Hepatocyte (in vitro differentiated cells): ENCODE measurements at regions not wholly inside any gene's neighbourhood (a gene's known extent, or its start where the extent isn't known, plus 50 kb on each side); places are given as distances from the start of the nearest gene placed in this dataset.

ENCODE experiments used
- DNase-seq: peaks from one replicate; pipeline ENCODE4 v3.0.0-alpha.2; 2016; ENCODE audit warnings: low spot score
- H2AFZ ChIP-seq: fragments of 200-600 bp; sonication (generic); 2 replicates; pipeline ENCODE4 v1.6.0; 2016; ENCODE audit warnings: antibody characterized with exemption, mild to moderate bottlenecking
- H3K27ac ChIP-seq: fragments of 200-600 bp; sonication (generic); 2 replicates; pipeline ENCODE4 v1.5.1; 2016; ENCODE audit warnings: mild to moderate bottlenecking
- H3K27me3 ChIP-seq: fragments of 200-600 bp; sonication (generic); 2 replicates; pipeline ENCODE4 v1.6.1; 2016
- H3K36me3 ChIP-seq: fragments of 200-600 bp; sonication (generic); replicated peaks from 2 replicates; pipeline ENCODE4 v1.5.1; 2016; ENCODE audit warnings: low read depth; ENCODE audit not compliant: insufficient read depth
- H3K4me1 ChIP-seq: fragments of 200-600 bp; sonication (generic); 2 replicates; pipeline ENCODE4 v1.5.1; 2016; ENCODE audit warnings: mild to moderate bottlenecking, moderate library complexity; ENCODE audit not compliant: insufficient read depth
- H3K4me2 ChIP-seq: fragments of 200-600 bp; sonication (generic); 2 replicates; pipeline ENCODE4 v1.6.0; 2016
- H3K4me3 ChIP-seq: fragments of 200-600 bp; sonication (generic); 2 replicates; pipeline ENCODE4 v1.5.1; 2016; ENCODE audit warnings: mild to moderate bottlenecking
- H3K79me2 ChIP-seq: fragments of 200-600 bp; sonication (generic); 2 replicates; pipeline ENCODE4 v1.6.0; 2017; ENCODE audit warnings: mild to moderate bottlenecking
- H3K9me2 ChIP-seq: fragments of 200-600 bp; sonication (generic); replicated peaks from 2 replicates; pipeline ENCODE4 v1.6.0; 2017; ENCODE audit warnings: mild to moderate bottlenecking; ENCODE audit not compliant: insufficient read depth
- H3K9me3 ChIP-seq: fragments of 200-600 bp; sonication (generic); 2 replicates; pipeline ENCODE4 v1.5.1; 2016; ENCODE audit warnings: low read depth, mild to moderate bottlenecking
- H4K20me1 ChIP-seq: fragments of 200-600 bp; sonication (generic); 2 replicates; pipeline ENCODE4 v1.6.0; 2016; ENCODE audit warnings: mild to moderate bottlenecking; ENCODE audit not compliant: insufficient read depth, poor library complexity, severe bottlenecking
- EZH2 ChIP-seq: fragments of 200-600 bp; sonication (generic); IDR thresholded peaks from 2 replicates; pipeline ENCODE4 v1.6.1; 2016; ENCODE audit warnings: antibody characterized with exemption, mild to moderate bottlenecking, borderline replicate concordance
- EZH2phosphoT487 ChIP-seq: fragments of 200-600 bp; sonication (generic); IDR thresholded peaks from one replicate; pipeline ENCODE4 v1.6.1; 2018; ENCODE audit warnings: antibody characterized with exemption, mild to moderate bottlenecking, low read depth, moderate library complexity; ENCODE audit not compliant: unreplicated experiment, severe bottlenecking
- WGBS: methylation state at CpG from one replicate; pipeline ENCODE4 v1.1.6; 2016; ENCODE audit warnings: low lambda C conversion rate; ENCODE audit errors: missing lambda C conversion rate; 5-methylcytosine and 5-hydroxymethylcytosine counted together
- TF ChIP-seq, protein P1 (sequence below): fragments of 200-600 bp; sonication (generic); IDR thresholded peaks from 2 replicates; pipeline ENCODE4 v1.5.1; 2016; ENCODE audit warnings: antibody characterized with exemption, mild to moderate bottlenecking; ENCODE audit not compliant: poor library complexity

DNA sequence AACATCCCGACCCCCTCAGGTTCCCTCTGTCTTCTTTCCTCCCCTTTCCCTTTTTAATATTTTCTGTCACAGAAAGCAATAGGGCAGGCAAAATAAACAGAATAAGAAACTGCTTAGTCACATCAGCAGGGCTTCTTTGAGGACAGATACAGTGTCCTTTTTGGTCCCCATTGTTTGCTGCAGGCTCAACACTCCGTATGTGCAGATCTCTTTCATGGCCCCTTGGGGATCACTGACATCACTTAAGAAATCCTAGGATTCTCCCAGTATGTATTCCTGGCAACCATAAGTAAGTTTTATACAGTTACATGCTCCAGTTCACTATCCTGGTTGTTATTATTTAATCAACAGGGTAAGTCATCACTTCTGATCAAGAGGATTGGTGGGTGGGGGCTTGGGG is 448.0 kb downstream of the NKX6-1 start:
- no peaks in the 10 kb centered on the region for H4K20me1 ChIP-seq
- 57% methylated on average over 2 of the region's 2 CpGs for WGBS
- DNase-seq, result no peak
- no peak overlapping the region for H2AFZ ChIP-seq
- H3K4me3 ChIP-seq, result no peak overlapping the region
- H3K4me2 ChIP-seq, result no peak overlapping the region
- H3K27ac ChIP-seq, result no peak overlapping the region
- H3K27me3 ChIP-seq, result no peaks in the 10 kb centered on the region
- H3K4me1 ChIP-seq, result no peaks in the 10 kb centered on the region
- TF ChIP-seq, protein P1, sequence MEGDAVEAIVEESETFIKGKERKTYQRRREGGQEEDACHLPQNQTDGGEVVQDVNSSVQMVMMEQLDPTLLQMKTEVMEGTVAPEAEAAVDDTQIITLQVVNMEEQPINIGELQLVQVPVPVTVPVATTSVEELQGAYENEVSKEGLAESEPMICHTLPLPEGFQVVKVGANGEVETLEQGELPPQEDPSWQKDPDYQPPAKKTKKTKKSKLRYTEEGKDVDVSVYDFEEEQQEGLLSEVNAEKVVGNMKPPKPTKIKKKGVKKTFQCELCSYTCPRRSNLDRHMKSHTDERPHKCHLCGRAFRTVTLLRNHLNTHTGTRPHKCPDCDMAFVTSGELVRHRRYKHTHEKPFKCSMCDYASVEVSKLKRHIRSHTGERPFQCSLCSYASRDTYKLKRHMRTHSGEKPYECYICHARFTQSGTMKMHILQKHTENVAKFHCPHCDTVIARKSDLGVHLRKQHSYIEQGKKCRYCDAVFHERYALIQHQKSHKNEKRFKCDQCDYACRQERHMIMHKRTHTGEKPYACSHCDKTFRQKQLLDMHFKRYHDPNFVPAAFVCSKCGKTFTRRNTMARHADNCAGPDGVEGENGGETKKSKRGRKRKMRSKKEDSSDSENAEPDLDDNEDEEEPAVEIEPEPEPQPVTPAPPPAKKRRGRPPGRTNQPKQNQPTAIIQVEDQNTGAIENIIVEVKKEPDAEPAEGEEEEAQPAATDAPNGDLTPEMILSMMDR, result no peak
- TF ChIP-seq EZH2phosphoT487 (no peak), EZH2 (no peak)
- H3K9me3 ChIP-seq, result no peaks in the 10 kb centered on the region
- no peaks in the 10 kb centered on the region for H3K36me3 ChIP-seq
- H3K79me2 ChIP-seq, result no peaks in the 10 kb centered on the region
- H3K9me2 ChIP-seq, result no peaks in the 10 kb centered on the region

DNA sequence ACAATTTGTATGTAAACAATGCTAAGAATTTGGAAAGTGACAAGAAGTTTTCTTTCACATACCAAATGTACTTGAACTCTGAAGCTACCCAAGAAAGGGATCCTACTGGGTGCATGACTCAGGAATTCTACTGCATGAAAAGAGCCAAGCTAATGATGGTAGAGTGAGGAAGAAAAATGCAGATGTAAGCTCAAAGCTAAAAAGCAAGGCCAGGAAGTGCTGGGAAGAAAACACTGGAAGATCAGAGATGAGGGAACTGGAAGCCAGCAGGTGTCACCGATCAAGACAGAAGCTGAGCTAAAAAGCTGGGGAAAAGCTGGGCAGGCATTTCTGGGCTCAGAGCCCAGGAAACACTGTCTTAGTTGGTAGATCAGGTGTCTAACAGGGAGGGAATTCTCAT is 449.1 kb downstream of the NKX6-1 start:
- Histone ChIP-seq H3K4me2 (no peak overlapping the region), H3K4me3 (no peak overlapping the region), H3K9me2 (no peaks in the 10 kb centered on the region), H2AFZ (no peak overlapping the region), H3K27me3 (no peaks in the 10 kb centered on the region), H3K79me2 (no peaks in the 10 kb centered on the region), H3K27ac (no peak overlapping the region), H3K36me3 (no peaks in the 10 kb centered on the region), H3K9me3 (no peaks in the 10 kb centered on the region), H4K20me1 (no peaks in the 10 kb centered on the region), H3K4me1 (no peaks in the 10 kb centered on the region)
- no peak for DNase-seq
- TF ChIP-seq EZH2phosphoT487 (no peak), EZH2 (no peak)
- TF ChIP-seq, protein P1, result no peak
- WGBS, result 33% methylated on average over 1 of the region's 1 CpG

DNA sequence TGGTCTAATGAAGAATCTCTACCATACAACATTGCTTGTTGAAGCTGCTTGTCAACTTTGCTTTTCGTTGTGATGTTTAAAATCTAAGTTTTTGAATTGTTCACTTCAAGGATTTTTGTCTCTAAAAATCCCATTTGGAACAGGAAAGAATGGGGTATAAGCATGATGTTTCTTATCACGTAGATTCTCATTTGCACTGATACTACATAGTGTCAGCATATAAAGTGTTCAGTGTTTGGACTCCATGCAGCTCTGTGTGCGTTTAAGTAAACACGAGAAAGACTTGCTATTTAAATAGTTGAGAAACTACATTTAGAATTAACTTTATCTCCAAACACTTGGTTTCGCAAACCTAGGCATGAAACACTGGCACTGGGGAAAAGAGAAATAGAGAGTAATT is 452.5 kb downstream of the NKX6-1 start:
- H3K9me3 ChIP-seq, result no peaks in the 10 kb centered on the region
- WGBS, result 73% methylated on average over 5 of the region's 5 CpGs
- H3K27ac ChIP-seq, result no peak overlapping the region
- H3K4me1 ChIP-seq, result no peaks in the 10 kb centered on the region
- TF ChIP-seq EZH2, result no peak
- TF ChIP-seq, protein P1, result no peak
- TF ChIP-seq EZH2phosphoT487, result no peak
- H3K4me3 ChIP-seq, result no peak overlapping the region
- H3K79me2 ChIP-seq, result no peaks in the 10 kb centered on the region
- no peak overlapping the region for H3K4me2 ChIP-seq
- H3K9me2 ChIP-seq, result no peaks in the 10 kb centered on the region
- H3K27me3 ChIP-seq, result no peaks in the 10 kb centered on the region
- H4K20me1 ChIP-seq, result no peaks in the 10 kb centered on the region
- DNase-seq, result no peak
- H3K36me3 ChIP-seq, result no peaks in the 10 kb centered on the region
- no peak overlapping the region for H2AFZ ChIP-seq

DNA sequence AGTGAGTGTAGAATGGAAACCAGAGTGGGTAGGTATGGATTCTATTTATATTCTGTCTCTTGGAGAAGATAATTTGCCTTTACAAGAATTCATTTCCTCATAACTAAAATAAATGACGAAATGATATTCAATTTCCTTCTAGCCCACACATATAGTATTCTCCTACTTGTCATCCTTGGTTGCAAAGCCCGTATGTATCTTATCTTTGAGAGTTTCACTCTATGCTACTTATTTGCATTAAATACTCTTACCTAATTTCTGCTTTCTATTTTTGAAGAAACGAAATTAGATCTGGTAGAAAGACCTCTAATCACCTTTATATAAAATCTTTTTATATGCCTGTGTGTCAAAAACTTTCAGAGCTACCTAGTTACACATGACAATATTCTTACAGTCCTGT is 457.7 kb downstream of the NKX6-1 start:
- 76% methylated on average over 3 of the region's 3 CpGs for WGBS
- no peaks in the 10 kb centered on the region for H3K79me2 ChIP-seq
- no peak for DNase-seq
- no peak overlapping the region for H3K27ac ChIP-seq
- H3K4me3 ChIP-seq, result no peak overlapping the region
- H2AFZ ChIP-seq, result no peak overlapping the region
- no peak overlapping the region for H3K4me2 ChIP-seq
- TF ChIP-seq, protein P1, result no peak
- TF ChIP-seq EZH2phosphoT487 (no peak), EZH2 (no peak)
- no peaks in the 10 kb centered on the region for H3K27me3 ChIP-seq
- no peaks in the 10 kb centered on the region for H3K4me1 ChIP-seq
- H4K20me1 ChIP-seq, result no peaks in the 10 kb centered on the region
- H3K9me3 ChIP-seq, result no peaks in the 10 kb centered on the region
- no peaks in the 10 kb centered on the region for H3K36me3 ChIP-seq
- no peaks in the 10 kb centered on the region for H3K9me2 ChIP-seq
